ENCODE measurements at regions not wholly inside any gene's neighbourhood (a gene's known extent, or its start where the extent isn't known, plus 50 kb on each side); places are given as distances from the start of the nearest gene placed in this dataset.

DNA sequence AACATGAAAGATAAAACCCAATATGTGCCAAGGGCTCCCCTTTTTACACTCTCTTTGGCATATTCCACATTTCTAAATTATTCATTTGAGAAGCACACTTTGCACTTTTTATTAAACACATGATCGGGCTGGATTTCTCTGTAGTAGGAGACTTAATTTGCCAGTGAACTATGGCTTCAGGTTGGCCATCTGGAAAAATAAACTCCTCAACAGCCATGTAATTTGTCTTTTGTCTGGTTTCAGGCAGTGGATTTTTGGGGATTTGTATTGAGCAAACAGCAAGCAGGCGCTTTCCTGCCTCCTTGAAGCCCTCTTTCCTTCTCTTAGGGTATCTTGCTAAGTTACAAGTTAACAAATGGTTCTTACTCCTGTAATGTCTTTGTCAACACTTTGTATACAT is 73.0 kb upstream of the DMRTA1 start:
- Mint-ChIP-seq H3K27ac (ENCODE audit: unreplicated experiment) (peak overlapping the region; percentile 99), H3K4me3 (ENCODE audit: unreplicated experiment) (peak overlapping the region; percentile 74), H3K27me3 (ENCODE audit: unreplicated experiment) (peaks cover 8% of the 10 kb centered on the region), H3K9me3 (ENCODE audit: unreplicated experiment) (peaks cover 13% of the 10 kb centered on the region), H3K4me1 (ENCODE audit: low read depth, unreplicated experiment) (peaks cover 35% of the 10 kb centered on the region), H3K36me3 (ENCODE audit: unreplicated experiment) (peaks cover 18% of the 10 kb centered on the region)
- TF ChIP-seq, protein P1, sequence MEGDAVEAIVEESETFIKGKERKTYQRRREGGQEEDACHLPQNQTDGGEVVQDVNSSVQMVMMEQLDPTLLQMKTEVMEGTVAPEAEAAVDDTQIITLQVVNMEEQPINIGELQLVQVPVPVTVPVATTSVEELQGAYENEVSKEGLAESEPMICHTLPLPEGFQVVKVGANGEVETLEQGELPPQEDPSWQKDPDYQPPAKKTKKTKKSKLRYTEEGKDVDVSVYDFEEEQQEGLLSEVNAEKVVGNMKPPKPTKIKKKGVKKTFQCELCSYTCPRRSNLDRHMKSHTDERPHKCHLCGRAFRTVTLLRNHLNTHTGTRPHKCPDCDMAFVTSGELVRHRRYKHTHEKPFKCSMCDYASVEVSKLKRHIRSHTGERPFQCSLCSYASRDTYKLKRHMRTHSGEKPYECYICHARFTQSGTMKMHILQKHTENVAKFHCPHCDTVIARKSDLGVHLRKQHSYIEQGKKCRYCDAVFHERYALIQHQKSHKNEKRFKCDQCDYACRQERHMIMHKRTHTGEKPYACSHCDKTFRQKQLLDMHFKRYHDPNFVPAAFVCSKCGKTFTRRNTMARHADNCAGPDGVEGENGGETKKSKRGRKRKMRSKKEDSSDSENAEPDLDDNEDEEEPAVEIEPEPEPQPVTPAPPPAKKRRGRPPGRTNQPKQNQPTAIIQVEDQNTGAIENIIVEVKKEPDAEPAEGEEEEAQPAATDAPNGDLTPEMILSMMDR (IDR thresholded peaks at IDR 0.05; ENCODE audit: partially characterized antibody, unreplicated experiment) = no peak
- no peak for DNase-seq

DNA sequence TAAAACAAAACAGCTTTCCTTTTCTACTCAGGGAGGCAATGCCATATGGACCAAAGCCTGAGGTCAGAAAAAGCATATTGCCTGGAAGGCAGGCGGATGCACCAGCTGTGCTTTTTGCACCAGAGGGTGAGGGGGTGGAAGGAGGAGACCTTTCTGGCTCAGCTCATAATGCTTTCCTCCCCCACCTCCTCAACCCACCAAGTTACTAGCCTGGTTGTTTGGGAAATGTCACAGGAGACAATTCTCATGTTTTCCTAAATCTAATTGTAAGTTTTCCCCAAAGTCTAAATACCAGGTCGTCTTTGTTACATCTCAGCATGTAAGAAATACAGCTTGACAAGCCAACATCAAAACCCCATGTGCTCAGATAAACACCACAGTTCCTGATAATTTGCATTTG is 72.6 kb upstream of the DMRTA1 start:
- peak; percentile 70 for DNase-seq
- H3K27me3 Mint-ChIP-seq (ENCODE audit: unreplicated experiment) = peaks cover 8% of the 10 kb centered on the region
- peaks cover 13% of the 10 kb centered on the region for H3K9me3 Mint-ChIP-seq (ENCODE audit: unreplicated experiment)
- peaks cover 38% of the 10 kb centered on the region for H3K4me1 Mint-ChIP-seq (ENCODE audit: low read depth, unreplicated experiment)
- peaks cover 14% of the 10 kb centered on the region for H3K36me3 Mint-ChIP-seq (ENCODE audit: unreplicated experiment)
- TF ChIP-seq, protein P1 (IDR thresholded peaks at IDR 0.05; ENCODE audit: partially characterized antibody, unreplicated experiment) = no peak
- H3K27ac Mint-ChIP-seq (ENCODE audit: unreplicated experiment) = peak overlapping the region; percentile 99
- peak overlapping the region; percentile 74 for H3K4me3 Mint-ChIP-seq (ENCODE audit: unreplicated experiment)

DNA sequence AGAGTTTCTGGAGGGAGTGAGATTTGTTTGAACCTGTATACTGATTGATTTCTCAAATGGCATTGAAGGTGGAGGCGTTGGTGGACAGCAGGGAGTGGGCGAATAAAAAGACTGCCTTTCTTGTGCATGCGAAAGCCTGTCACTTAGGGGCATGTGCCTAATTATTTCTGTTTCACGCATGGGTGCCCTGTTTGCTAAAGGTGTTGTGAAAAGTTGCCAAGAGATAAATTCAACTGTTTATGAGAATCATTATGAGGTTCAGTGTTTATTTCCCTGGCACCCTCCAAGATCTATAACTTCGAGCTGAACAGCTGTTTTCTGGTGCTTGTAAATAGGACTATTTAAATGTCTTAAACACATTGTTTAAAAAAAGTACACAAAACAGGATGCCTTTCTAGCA is 67.4 kb upstream of the DMRTA1 start:
- DNase-seq = no peak
- H3K36me3 Mint-ChIP-seq (ENCODE audit: unreplicated experiment) = no peaks in the 10 kb centered on the region
- peak overlapping the region; percentile 4 for H3K27ac Mint-ChIP-seq (ENCODE audit: unreplicated experiment)
- H3K9me3 Mint-ChIP-seq (ENCODE audit: unreplicated experiment) = peaks cover 4% of the 10 kb centered on the region
- peaks cover under 1% of the 10 kb centered on the region for H3K27me3 Mint-ChIP-seq (ENCODE audit: unreplicated experiment)
- H3K4me1 Mint-ChIP-seq (ENCODE audit: low read depth, unreplicated experiment) = peaks cover 23% of the 10 kb centered on the region
- H3K4me3 Mint-ChIP-seq (ENCODE audit: unreplicated experiment) = no peak overlapping the region
- TF ChIP-seq, protein P1 (IDR thresholded peaks at IDR 0.05; ENCODE audit: partially characterized antibody, unreplicated experiment) = no peak

DNA sequence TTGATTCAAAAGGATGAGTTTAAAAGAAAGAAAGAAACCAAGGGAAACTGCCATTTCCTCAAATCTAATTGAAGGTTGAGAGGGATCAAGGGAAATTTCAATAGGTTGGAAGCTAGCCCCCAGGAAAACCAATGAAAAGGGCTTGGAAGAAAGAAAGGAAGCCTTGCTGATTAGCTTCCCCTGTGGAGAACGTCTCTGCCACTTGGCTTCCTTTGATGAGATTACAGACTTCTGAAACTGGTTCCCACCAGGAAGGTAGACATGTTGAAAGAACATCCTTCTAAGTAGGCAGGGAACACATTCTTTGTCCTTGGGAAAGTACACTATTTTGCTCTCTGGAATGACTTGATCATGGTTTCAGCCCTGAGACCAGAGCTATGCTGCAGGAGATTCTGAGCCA is 65.5 kb upstream of the DMRTA1 start:
- Mint-ChIP-seq H3K27me3 (ENCODE audit: unreplicated experiment) (no peaks in the 10 kb centered on the region), H3K4me1 (ENCODE audit: low read depth, unreplicated experiment) (peaks cover 10% of the 10 kb centered on the region), H3K9me3 (ENCODE audit: unreplicated experiment) (peaks cover 4% of the 10 kb centered on the region), H3K36me3 (ENCODE audit: unreplicated experiment) (no peaks in the 10 kb centered on the region), H3K27ac (ENCODE audit: unreplicated experiment) (no peak overlapping the region), H3K4me3 (ENCODE audit: unreplicated experiment) (no peak overlapping the region)
- DNase-seq = no peak
- TF ChIP-seq, protein P1 (IDR thresholded peaks at IDR 0.05; ENCODE audit: partially characterized antibody, unreplicated experiment) = no peak

DNA sequence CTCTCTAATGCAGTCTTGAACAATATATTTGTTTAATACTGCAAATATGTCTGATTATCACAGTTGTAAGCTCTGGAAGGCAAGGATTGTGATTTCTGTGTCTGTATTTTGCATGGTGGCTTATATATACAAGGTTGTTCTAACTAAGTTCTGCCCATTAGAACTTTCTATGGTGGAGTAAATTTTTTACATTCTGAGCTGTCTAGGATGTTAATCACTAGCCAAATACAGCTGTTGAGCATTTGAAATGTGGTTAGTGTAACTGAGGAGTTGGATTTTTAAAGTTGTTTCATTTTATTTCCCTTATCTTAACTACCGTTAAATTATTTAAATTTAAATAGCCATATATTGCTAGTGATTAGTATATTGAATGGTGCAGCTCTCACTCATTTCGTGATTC is 64.3 kb upstream of the DMRTA1 start:
- no peaks in the 10 kb centered on the region for H3K27me3 Mint-ChIP-seq (ENCODE audit: unreplicated experiment)
- peaks cover 1% of the 10 kb centered on the region for H3K9me3 Mint-ChIP-seq (ENCODE audit: unreplicated experiment)
- no peak overlapping the region for H3K27ac Mint-ChIP-seq (ENCODE audit: unreplicated experiment)
- TF ChIP-seq, protein P1 (IDR thresholded peaks at IDR 0.05; ENCODE audit: partially characterized antibody, unreplicated experiment) = no peak
- H3K36me3 Mint-ChIP-seq (ENCODE audit: unreplicated experiment) = no peaks in the 10 kb centered on the region
- H3K4me1 Mint-ChIP-seq (ENCODE audit: low read depth, unreplicated experiment) = peaks cover 10% of the 10 kb centered on the region
- H3K4me3 Mint-ChIP-seq (ENCODE audit: unreplicated experiment) = no peak overlapping the region
- no peak for DNase-seq
